ENCODE measurements at regions not wholly inside any gene's neighbourhood (a gene's known extent, or its start where the extent isn't known, plus 50 kb on each side); places are given as distances from the start of the nearest gene placed in this dataset.

DNA sequence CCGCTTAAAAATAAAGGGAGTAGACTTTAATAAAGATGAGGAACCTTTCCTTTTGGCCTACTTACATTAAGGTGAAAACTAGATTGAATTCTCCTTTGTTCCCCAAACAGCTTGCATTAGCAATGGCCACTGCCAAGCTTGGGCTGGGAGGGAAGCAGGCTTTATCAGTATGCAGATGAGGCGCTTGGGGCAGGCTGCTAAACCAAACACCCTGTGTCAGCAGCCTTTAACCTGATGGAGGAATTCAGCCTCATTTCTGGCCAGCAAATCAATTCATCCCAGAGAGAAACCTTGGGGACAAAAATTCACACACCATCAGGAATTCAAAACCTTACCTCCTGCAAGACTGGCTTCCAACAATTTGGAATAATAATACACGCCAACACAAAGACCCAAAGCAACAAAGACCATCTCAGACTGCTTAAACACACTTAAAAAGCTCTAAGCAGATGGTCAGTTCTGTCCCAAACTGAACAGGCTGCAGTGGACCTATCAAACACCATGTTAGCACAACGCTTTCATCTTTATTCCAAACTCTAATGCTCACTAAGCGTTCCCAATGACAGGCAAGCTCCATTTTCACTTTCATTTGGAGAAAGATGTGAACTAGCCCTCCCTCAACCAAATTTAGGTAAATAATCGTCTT, 255.1 kb upstream of the CMC1 start:
- no peak overlapping the region for H3K4me3 ChIP-seq
- intact Hi-C loops (cut with DNase I; ENCODE audit: low total_unique reads) (no loop called here), in situ Hi-C loops (cut with MboI; ENCODE audit: low sequenced_read_pairs in 4 of 4) (no loop called here)
- ATAC-seq: no peak
- TF ChIP-seq, protein P1, sequence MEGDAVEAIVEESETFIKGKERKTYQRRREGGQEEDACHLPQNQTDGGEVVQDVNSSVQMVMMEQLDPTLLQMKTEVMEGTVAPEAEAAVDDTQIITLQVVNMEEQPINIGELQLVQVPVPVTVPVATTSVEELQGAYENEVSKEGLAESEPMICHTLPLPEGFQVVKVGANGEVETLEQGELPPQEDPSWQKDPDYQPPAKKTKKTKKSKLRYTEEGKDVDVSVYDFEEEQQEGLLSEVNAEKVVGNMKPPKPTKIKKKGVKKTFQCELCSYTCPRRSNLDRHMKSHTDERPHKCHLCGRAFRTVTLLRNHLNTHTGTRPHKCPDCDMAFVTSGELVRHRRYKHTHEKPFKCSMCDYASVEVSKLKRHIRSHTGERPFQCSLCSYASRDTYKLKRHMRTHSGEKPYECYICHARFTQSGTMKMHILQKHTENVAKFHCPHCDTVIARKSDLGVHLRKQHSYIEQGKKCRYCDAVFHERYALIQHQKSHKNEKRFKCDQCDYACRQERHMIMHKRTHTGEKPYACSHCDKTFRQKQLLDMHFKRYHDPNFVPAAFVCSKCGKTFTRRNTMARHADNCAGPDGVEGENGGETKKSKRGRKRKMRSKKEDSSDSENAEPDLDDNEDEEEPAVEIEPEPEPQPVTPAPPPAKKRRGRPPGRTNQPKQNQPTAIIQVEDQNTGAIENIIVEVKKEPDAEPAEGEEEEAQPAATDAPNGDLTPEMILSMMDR (IDR thresholded peaks at IDR 0.05 in 4 of 5, conservative IDR thresholded peaks at IDR 0.05 in 1 of 5): no peak
- TF ChIP-seq POLR2A (IDR thresholded peaks at IDR 0.05): no peak
- no peaks in the 10 kb centered on the region for H3K27me3 ChIP-seq
- no peaks in the 10 kb centered on the region for H3K36me3 ChIP-seq
- no peaks in the 10 kb centered on the region for H3K4me1 ChIP-seq
- no peak for DNase-seq
- no peak overlapping the region for H3K27ac ChIP-seq
- no peaks in the 10 kb centered on the region for H3K9me3 ChIP-seq

GRCh38 chr3:27990324-27990723, 251.1 kb upstream of the CMC1 start:
- ATAC-seq: no peak
- H3K27me3 ChIP-seq: no peaks in the 10 kb centered on the region
- no peak overlapping the region for H3K4me3 ChIP-seq
- intact Hi-C loops (cut with DNase I; ENCODE audit: low total_unique reads): no loop called here
- H3K9me3 ChIP-seq: no peaks in the 10 kb centered on the region
- in situ Hi-C loops (cut with MboI; ENCODE audit: low sequenced_read_pairs in 4 of 4): no loop called here
- no peak overlapping the region for H3K27ac ChIP-seq
- H3K36me3 ChIP-seq: no peaks in the 10 kb centered on the region
- H3K4me1 ChIP-seq: no peaks in the 10 kb centered on the region
- TF ChIP-seq POLR2A (IDR thresholded peaks at IDR 0.05): no peak
- TF ChIP-seq, protein P1 (IDR thresholded peaks at IDR 0.05 in 4 of 5, conservative IDR thresholded peaks at IDR 0.05 in 1 of 5): no peak
- DNase-seq: no peak

DNA sequence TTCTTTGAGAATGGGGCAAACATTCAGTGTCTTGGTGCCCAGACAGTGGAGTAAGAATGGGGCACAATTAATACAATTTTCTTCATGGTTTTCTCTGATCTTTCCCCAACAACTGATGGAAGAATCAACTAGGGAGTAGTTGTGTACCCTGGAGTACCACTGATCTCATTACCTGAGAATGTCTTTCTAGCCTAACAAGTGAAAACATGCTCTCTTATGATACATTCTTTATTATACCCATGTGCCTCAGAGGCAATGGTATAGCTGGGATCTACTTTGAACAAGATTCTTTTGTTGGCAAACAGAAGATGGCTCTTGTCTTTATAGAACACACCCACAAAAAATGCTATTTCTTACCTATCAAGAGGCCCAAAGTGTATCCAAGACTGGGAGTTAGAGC, 250.6 kb upstream of the CMC1 start:
- Histone ChIP-seq H3K4me3 (no peak overlapping the region), H3K4me1 (no peaks in the 10 kb centered on the region), H3K27ac (no peak overlapping the region), H3K9me3 (no peaks in the 10 kb centered on the region), H3K36me3 (no peaks in the 10 kb centered on the region), H3K27me3 (no peaks in the 10 kb centered on the region)
- DNase-seq: no peak
- no peak for TF ChIP-seq POLR2A (IDR thresholded peaks at IDR 0.05)
- TF ChIP-seq, protein P1 (IDR thresholded peaks at IDR 0.05 in 4 of 5, conservative IDR thresholded peaks at IDR 0.05 in 1 of 5): no peak
- in situ Hi-C loops (cut with MboI; ENCODE audit: low sequenced_read_pairs in 4 of 4): no loop called here
- intact Hi-C loops (cut with DNase I; ENCODE audit: low total_unique reads): no loop called here
- ATAC-seq: no peak

GRCh38 chr3:27993051-27993450, 248.4 kb upstream of the CMC1 start:
- H3K36me3 ChIP-seq: no peaks in the 10 kb centered on the region
- H3K27ac ChIP-seq: no peak overlapping the region
- ATAC-seq (no peak), DNase-seq (no peak)
- in situ Hi-C loops (cut with MboI; ENCODE audit: low sequenced_read_pairs in 4 of 4): no loop called here
- H3K27me3 ChIP-seq: no peaks in the 10 kb centered on the region
- no peaks in the 10 kb centered on the region for H3K4me1 ChIP-seq
- no peaks in the 10 kb centered on the region for H3K9me3 ChIP-seq
- TF ChIP-seq, protein P1 (IDR thresholded peaks at IDR 0.05 in 4 of 5, conservative IDR thresholded peaks at IDR 0.05 in 1 of 5): no peak
- TF ChIP-seq POLR2A (IDR thresholded peaks at IDR 0.05): no peak
- intact Hi-C loops (cut with DNase I; ENCODE audit: low total_unique reads): no loop called here
- H3K4me3 ChIP-seq: no peak overlapping the region

DNA sequence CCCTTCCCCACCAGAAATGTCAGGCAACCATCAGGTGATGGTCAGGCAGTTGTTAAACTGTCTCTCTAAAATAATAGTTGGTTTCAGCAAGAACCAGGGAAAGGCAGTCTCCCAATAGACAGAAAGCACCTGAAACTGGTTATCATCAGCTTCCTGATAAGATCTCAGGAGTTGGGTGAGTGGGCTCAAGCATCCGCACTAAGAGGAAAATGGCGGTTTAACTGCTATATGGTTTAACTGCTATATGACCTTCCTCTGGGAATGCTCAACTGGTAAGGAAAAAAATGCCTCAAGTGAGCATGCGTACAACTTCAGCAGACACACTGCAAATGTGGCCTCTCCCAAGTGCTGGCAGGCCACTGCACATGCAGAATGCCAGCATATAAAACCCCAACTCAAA, 240.8 kb upstream of the CMC1 start:
- H3K4me3 ChIP-seq: no peak overlapping the region
- DNase-seq: no peak
- in situ Hi-C loops (cut with MboI; ENCODE audit: low sequenced_read_pairs in 4 of 4) (no loop called here), intact Hi-C loops (cut with DNase I; ENCODE audit: low total_unique reads) (no loop called here)
- TF ChIP-seq, protein P1 (IDR thresholded peaks at IDR 0.05 in 4 of 5, conservative IDR thresholded peaks at IDR 0.05 in 1 of 5): no peak
- TF ChIP-seq POLR2A (IDR thresholded peaks at IDR 0.05): no peak
- no peaks in the 10 kb centered on the region for H3K27me3 ChIP-seq
- H3K4me1 ChIP-seq: no peaks in the 10 kb centered on the region
- no peak overlapping the region for H3K27ac ChIP-seq
- H3K36me3 ChIP-seq: no peaks in the 10 kb centered on the region
- ATAC-seq: no peak
- H3K9me3 ChIP-seq: no peaks in the 10 kb centered on the region

All from gastrocnemius medialis (tissue), 4 donors.